Right hindlimb (tissue), 1 donor: ENCODE measurements at regions not wholly inside any gene's neighbourhood (a gene's known extent, or its start where the extent isn't known, plus 50 kb on each side); places are given as distances from the start of the nearest gene placed in this dataset.

Experiments used
- DNase-seq: peaks from one replicate; pipeline ENCODE4 v3.0.0-alpha.2; 2018

DNA sequence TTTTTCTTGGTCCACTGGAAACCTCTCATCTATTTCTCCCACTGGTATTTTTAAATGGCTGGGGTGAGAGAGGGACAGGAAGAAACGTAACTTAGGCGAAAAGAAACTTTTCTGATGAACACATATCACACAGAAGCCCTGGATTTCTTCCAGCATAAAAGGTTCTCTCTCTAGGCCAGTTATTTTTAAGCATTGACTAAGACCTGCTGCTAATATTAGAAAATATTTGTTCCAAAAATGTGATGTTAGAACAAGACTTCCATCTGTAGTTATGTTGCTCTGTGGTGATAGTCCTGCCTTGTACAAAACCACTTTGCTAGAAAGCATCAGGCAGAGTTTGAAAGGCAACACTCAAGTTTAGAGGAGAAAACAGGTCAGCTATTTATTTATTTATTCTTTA, 537.7 kb downstream of the MCTP2 start:
- DNase-seq = no peak

GRCh38 chr15:94770199-94770598, 538.8 kb downstream of the MCTP2 start:
- no peak for DNase-seq

GRCh38 chr15:94777037-94777436, 545.7 kb downstream of the MCTP2 start:
- DNase-seq = no peak

- no peak for DNase-seq
Measured at GRCh38 chr15:94778840-94779239, 547.5 kb downstream of the MCTP2 start.

- DNase-seq = no peak
Measured at GRCh38 chr15:94780166-94780565, 548.8 kb downstream of the MCTP2 start.

DNA sequence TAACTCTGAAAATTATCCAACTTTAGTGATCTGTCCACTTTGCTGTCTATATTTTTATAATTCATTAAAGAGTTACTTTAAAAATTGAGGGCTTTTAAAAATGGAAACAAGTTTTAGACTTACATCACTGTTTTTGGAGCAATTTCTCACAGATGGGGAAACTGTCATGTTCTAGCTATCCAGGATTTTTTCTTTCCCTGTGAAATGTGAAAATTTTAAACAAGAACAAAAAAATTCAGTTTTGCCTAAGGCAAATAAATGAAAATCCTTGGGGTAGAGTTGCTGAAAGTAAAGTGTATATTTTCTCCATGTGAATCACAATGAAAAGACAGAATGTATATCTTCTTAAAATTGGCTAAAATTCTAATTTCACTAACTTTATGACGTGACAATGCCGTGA, 553.7 kb downstream of the MCTP2 start:
- DNase-seq = no peak

- no peak for DNase-seq
Measured at GRCh38 chr15:94791008-94791407, 559.6 kb downstream of the MCTP2 start.

DNA sequence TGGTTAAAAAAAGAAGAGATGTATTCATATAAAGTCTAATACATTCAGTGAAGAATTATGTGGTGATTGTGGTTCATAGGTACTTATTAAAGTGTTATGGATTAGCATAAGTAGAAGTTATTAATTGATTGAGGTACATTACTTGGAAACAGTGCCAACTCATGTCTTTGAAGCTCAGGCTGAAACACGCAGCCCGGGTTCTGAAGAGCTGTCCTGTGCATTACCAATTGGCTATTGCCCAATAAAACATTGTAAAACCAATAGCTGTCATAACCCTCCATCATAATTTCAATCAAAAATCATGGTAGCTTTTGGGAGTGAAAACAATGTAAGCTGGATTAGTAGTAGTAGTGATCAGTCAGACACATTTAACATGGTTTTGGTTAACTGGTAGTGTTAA, 560.1 kb downstream of the MCTP2 start:
- DNase-seq = no peak

- no peak for DNase-seq
Measured at GRCh38 chr15:94792196-94792595, 560.8 kb downstream of the MCTP2 start.

DNA sequence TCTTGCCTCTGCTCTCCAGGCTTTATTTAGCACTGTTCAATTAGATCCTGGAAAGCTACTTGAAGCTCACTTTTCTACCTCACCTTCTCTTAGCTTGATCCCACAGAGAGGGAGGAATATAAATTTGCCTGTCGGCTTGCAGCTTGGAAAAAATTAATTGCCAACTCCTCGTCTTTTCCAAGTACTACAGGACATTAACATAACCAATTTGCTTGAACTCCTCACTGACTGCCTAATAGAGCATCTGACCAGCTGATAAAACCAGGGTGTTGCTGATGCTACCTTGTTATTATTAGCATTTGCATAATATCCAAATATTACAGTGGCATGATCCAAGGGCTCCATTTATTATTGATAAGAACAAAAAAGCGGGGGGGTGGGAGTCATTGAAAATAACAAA, 561.8 kb downstream of the MCTP2 start:
- DNase-seq = no peak

- no peak for DNase-seq
Measured at GRCh38 chr15:94793641-94794040, 562.3 kb downstream of the MCTP2 start.

DNA sequence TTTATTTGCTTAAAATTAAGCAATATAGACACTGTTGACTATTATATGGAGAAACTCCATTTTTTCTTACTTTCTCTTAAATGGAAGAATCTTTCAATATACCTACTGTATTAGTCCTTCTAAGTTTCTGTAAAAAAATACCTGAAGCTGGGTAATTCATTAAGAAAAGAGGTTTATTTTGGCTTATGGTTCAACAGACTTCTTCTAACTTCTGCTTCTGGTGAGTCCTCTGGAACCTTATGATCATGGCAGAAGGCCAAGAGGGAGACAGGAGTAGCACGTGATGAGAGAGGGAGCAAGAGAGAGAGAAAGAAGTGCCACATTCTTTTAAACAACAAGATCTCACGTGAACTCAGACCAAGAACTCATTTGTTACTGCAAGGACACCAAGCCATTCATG, 573.3 kb downstream of the MCTP2 start:
- DNase-seq = no peak

- no peak for DNase-seq
Measured at GRCh38 chr15:94815110-94815731, 583.9 kb downstream of the MCTP2 start.

DNA sequence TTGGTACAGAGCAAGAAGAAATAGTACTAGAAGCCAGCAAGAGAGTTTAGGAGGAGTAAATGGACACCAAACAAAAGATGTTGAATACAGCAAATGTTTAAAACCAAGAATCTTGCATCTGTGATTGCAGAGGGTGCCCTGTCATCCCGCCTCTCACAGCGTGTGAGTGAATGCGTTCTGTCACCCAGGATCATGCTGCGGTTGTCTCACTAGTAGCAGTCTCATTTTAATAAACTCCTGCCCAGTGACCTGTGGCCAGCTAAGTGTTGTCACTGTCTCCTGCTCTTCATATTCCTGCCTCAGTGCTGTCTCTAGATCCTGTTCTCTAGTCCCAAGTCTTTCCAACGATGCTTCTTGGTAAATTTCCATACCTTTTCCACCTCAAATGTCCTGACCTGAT, 584.6 kb downstream of the MCTP2 start:
- no peak for DNase-seq

DNA sequence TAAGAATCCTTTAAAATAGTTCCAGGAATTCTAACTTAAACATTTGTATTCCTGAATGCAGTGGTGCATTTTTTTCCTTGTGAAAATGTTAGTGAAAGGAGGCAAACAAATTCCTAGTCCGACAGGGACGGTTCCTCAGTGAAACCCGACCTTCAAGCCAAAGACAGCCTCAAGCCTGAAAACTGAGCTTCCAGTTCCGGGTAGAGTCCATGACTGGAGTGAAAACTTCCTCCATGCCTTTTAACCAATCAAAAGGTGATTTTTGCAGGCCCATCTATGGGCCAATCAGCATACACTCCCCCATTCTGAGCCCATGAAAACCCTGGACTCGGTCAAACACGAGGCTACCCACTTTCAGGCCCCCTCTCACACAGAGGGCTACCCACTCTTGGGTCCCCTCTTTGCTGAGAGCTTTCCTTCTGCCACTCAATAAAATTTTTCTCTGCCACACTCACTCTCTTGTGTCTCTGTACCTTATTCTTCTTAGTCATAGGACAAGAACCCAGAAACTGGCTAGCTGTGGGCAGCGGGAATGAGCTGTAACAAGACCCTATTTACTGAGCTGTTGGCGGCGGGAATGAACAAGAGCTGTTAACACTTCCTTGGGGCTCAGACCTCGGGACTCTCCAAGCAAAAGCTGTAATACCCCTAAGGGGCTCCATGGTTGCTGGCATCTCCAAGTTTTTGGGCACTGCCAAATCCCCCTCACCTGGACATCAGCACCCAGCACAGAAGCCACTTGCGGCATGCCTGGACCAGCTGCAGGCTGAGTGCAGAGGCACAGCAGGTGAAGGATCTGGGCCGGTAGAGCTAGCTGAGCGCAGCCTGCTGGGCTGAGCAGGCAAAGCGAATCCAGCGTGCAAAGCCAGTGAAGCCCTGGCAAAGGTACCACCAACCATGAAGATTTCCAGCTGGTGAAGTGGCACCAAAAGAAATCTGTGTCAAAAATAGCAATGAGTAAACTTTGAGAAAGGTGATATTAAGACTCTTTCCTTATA, 598.8 kb downstream of the MCTP2 start:
- no peak for DNase-seq

GRCh38 chr15:94834000-94834399, 602.6 kb downstream of the MCTP2 start:
- DNase-seq = no peak

GRCh38 chr15:94834494-94834893, 603.1 kb downstream of the MCTP2 start:
- no peak for DNase-seq

- DNase-seq = no peak
Measured at GRCh38 chr15:94838281-94838680, 606.9 kb downstream of the MCTP2 start.

DNA sequence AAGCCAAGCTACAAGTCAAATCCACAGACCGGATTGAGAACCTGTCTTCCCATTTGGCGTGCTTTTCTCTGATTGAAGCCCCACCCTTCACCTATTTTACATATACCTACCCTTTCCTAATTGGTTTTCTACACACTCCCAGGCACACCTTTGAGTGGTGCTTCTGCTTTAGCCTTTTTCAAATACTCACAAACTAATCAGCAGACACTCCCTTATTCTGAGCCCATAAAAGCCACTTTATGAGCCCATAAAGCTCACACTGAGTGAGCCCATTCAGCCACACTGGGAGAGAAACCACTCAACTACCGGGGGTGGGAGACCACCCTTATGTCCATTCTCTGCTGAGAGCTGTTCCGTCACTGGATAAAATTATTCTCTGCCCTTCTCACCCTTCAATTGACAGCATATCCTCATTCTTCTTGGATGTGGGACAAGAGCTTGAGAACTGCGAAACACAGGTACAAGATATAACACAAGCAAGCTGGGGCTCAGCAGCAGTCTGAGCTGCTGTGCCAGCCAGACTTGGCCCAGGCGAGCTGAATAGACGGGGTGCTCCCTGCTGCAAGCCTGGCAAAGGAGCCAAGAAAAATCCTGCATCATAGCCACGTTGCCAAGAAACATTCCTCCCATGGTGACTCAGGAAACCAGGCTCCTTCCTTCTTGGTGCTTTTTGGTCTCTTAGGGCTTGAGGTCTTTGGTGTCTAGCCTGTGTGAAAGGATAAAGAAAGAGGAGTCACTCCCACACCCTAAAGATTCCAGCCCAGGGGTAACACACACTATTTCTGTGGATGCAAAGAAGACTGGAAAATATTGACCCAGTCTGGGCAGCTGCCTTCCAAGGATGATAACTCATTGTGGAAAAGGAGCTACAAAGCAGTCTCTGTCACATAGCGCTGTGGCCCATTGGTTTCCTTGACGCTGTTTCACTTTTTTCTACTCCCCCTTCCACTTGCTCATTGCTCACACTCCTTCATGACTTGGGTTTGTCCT, 609.7 kb downstream of the MCTP2 start:
- no peak for DNase-seq

GRCh38 chr15:94843060-94843459, 611.7 kb downstream of the MCTP2 start:
- no peak for DNase-seq

- no peak for DNase-seq
Measured at GRCh38 chr15:94844198-94844537, 612.8 kb downstream of the MCTP2 start.

- peak; percentile 81 for DNase-seq
Measured at GRCh38 chr15:94844538-94845389, 613.4 kb downstream of the MCTP2 start.
